MM.1S (cell line): ENCODE measurements at regions not wholly inside any gene's neighbourhood (a gene's known extent, or its start where the extent isn't known, plus 50 kb on each side); places are given as distances from the start of the nearest gene placed in this dataset.

ENCODE experiments used
- DNase-seq: peaks from one replicate; pipeline ENCODE4 v3.0.0-alpha.2; 2015
- H2AFZ ChIP-seq: fragments of 300-600 bp; sonication (generic); 2 replicates; pipeline ENCODE4 v1.6.0; 2016; ENCODE audit warnings: antibody characterized with exemption, low read length
- H3F3A ChIP-seq: fragments of 300-600 bp; sonication (generic); 2 replicates; pipeline ENCODE4 v1.6.1; 2016; ENCODE audit warnings: mild to moderate bottlenecking, antibody characterized with exemption, low read length, moderate library complexity, mixed read lengths; ENCODE audit not compliant: insufficient read depth
- H3K27ac ChIP-seq: fragments of 300-600 bp; sonication (generic); 2 replicates; pipeline ENCODE4 v1.5.1; 2016; ENCODE audit warnings: mild to moderate bottlenecking, low read length
- H3K27me3 ChIP-seq: fragments of 300-600 bp; sonication (generic); replicated peaks from 2 replicates; pipeline ENCODE4 v1.6.0; 2016; ENCODE audit warnings: low read length; ENCODE audit not compliant: insufficient read depth
- H3K36me3 ChIP-seq: fragments of 300-600 bp; sonication (generic); replicated peaks from 2 replicates; pipeline ENCODE4 v1.6.1; 2016; ENCODE audit warnings: mild to moderate bottlenecking, low read length, mixed read lengths; ENCODE audit not compliant: insufficient read depth
- H3K4me1 ChIP-seq: fragments of 300-600 bp; sonication (generic); 2 replicates; pipeline ENCODE4 v1.6.1; 2016; ENCODE audit warnings: low read length, mixed read lengths
- H3K4me2 ChIP-seq: fragments of 300-600 bp; sonication (generic); 2 replicates; pipeline ENCODE4 v1.6.0; 2016; ENCODE audit warnings: low read depth, low read length
- H3K4me3 ChIP-seq: fragments of 300-600 bp; sonication (generic); 2 replicates; pipeline ENCODE4 v1.5.1; 2016; ENCODE audit warnings: low read length, mixed read lengths
- H3K79me2 ChIP-seq: fragments of 300-600 bp; sonication (generic); 2 replicates; pipeline ENCODE4 v1.6.1; 2016; ENCODE audit warnings: mixed run types, low read length, mixed read lengths
- H3K9ac ChIP-seq: fragments of 300-600 bp; sonication (generic); 2 replicates; pipeline ENCODE4 v1.6.1; 2016; ENCODE audit warnings: low read length, mixed read lengths
- H3K9me2 ChIP-seq: fragments of 300-600 bp; sonication (generic); replicated peaks from 2 replicates; pipeline ENCODE4 v1.6.1; 2016; ENCODE audit warnings: mild to moderate bottlenecking, low read length, mixed read lengths; ENCODE audit not compliant: insufficient read depth
- H3K9me3 ChIP-seq: fragments of 300-600 bp; sonication (generic); replicated peaks from 2 replicates; pipeline ENCODE4 v1.6.1; 2016; ENCODE audit warnings: mild to moderate bottlenecking, low read length, mixed read lengths; ENCODE audit not compliant: insufficient read depth
- H4K20me1 ChIP-seq: fragments of 300-600 bp; sonication (generic); 2 replicates; pipeline ENCODE4 v1.6.1; 2016; ENCODE audit warnings: mild to moderate bottlenecking, low read length, moderate library complexity, mixed read lengths; ENCODE audit not compliant: insufficient read depth
- EZH2 ChIP-seq: fragments of 300-600 bp; sonication (generic); optimal IDR thresholded peaks from 2 replicates; pipeline ENCODE3; 2017; ENCODE audit warnings: low read depth, mild to moderate bottlenecking, antibody characterized with exemption, low read length, mixed read lengths
- EZH2phosphoT487 ChIP-seq: fragments of 300-600 bp; sonication (generic); IDR thresholded peaks from 2 replicates; pipeline ENCODE4 v1.6.1; 2018; ENCODE audit warnings: antibody characterized with exemption, low read length
- TF ChIP-seq, protein P1 (sequence below): fragments of 300-600 bp; sonication (generic); IDR thresholded peaks from 2 replicates; pipeline ENCODE4 v1.5.1; 2016; ENCODE audit warnings: antibody characterized with exemption, low read length, mixed read lengths

- H3K4me3 ChIP-seq: no peak overlapping the region
- no peaks in the 10 kb centered on the region for H3K36me3 ChIP-seq
- H3K9me3 ChIP-seq: no peaks in the 10 kb centered on the region
- H3K9ac ChIP-seq: no peak overlapping the region
- H3F3A ChIP-seq: peaks cover 8% of the 10 kb centered on the region; the same call in 1 of the 2 replicates
- no peak for DNase-seq
- no peaks in the 10 kb centered on the region for H3K9me2 ChIP-seq
- H3K4me2 ChIP-seq: no peak overlapping the region
- no peaks in the 10 kb centered on the region for H3K27me3 ChIP-seq
- peaks cover 39% of the 10 kb centered on the region for H3K4me1 ChIP-seq
- no peaks in the 10 kb centered on the region for H4K20me1 ChIP-seq
- H2AFZ ChIP-seq: no peak overlapping the region
- H3K27ac ChIP-seq: peak overlapping the region; percentile 83; the same call in 1 of the 2 replicates
- TF ChIP-seq EZH2phosphoT487 (no peak), EZH2 (no peak)
- TF ChIP-seq, protein P1, sequence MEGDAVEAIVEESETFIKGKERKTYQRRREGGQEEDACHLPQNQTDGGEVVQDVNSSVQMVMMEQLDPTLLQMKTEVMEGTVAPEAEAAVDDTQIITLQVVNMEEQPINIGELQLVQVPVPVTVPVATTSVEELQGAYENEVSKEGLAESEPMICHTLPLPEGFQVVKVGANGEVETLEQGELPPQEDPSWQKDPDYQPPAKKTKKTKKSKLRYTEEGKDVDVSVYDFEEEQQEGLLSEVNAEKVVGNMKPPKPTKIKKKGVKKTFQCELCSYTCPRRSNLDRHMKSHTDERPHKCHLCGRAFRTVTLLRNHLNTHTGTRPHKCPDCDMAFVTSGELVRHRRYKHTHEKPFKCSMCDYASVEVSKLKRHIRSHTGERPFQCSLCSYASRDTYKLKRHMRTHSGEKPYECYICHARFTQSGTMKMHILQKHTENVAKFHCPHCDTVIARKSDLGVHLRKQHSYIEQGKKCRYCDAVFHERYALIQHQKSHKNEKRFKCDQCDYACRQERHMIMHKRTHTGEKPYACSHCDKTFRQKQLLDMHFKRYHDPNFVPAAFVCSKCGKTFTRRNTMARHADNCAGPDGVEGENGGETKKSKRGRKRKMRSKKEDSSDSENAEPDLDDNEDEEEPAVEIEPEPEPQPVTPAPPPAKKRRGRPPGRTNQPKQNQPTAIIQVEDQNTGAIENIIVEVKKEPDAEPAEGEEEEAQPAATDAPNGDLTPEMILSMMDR: no peak
- H3K79me2 ChIP-seq: no peaks in the 10 kb centered on the region
Measured at GRCh38 chr15:70258369-70259027, 160.8 kb upstream of the TLE3 start.

GRCh38 chr15:70257573-70258248 is 160.0 kb upstream of the TLE3 start:
- Histone ChIP-seq H3K9ac (peak overlapping the region; percentile 16; the same call in 1 of the 2 replicates), H3K4me1 (peaks cover 39% of the 10 kb centered on the region), H3K36me3 (no peaks in the 10 kb centered on the region), H3K79me2 (no peaks in the 10 kb centered on the region), H3K9me3 (no peaks in the 10 kb centered on the region), H4K20me1 (no peaks in the 10 kb centered on the region), H3K4me3 (no peak overlapping the region), H3K9me2 (no peaks in the 10 kb centered on the region), H3K27ac (peak overlapping the region; percentile 83), H3K4me2 (peak overlapping the region; percentile 44; the same call in 1 of the 2 replicates), H2AFZ (peak overlapping the region; percentile 27; the same call in 1 of the 2 replicates), H3K27me3 (no peaks in the 10 kb centered on the region), H3F3A (peaks cover 8% of the 10 kb centered on the region; the same call in 1 of the 2 replicates)
- peak; percentile 87 for DNase-seq
- TF ChIP-seq EZH2phosphoT487 (no peak), EZH2 (no peak)
- TF ChIP-seq, protein P1: no peak

- no peak overlapping the region for H3K4me2 ChIP-seq
- no peaks in the 10 kb centered on the region for H3K27me3 ChIP-seq
- TF ChIP-seq EZH2 (no peak), EZH2phosphoT487 (no peak)
- TF ChIP-seq, protein P1: no peak
- H4K20me1 ChIP-seq: no peaks in the 10 kb centered on the region
- H3K9ac ChIP-seq: no peak overlapping the region
- H3K4me1 ChIP-seq: peaks cover 39% of the 10 kb centered on the region
- peak overlapping the region; percentile 83; the same call in 1 of the 2 replicates for H3K27ac ChIP-seq
- no peak overlapping the region for H3K4me3 ChIP-seq
- peaks cover 8% of the 10 kb centered on the region; the same call in 1 of the 2 replicates for H3F3A ChIP-seq
- H3K9me2 ChIP-seq: no peaks in the 10 kb centered on the region
- DNase-seq: no peak
- H2AFZ ChIP-seq: no peak overlapping the region
- no peaks in the 10 kb centered on the region for H3K9me3 ChIP-seq
- H3K79me2 ChIP-seq: no peaks in the 10 kb centered on the region
- no peaks in the 10 kb centered on the region for H3K36me3 ChIP-seq
Measured at GRCh38 chr15:70257047-70257446, 159.3 kb upstream of the TLE3 start.
